ENCODE measurements at regions not wholly inside any gene's neighbourhood (a gene's known extent, or its start where the extent isn't known, plus 50 kb on each side); places are given as distances from the start of the nearest gene placed in this dataset.

- no peak for TF ChIP-seq CTCF (IDR thresholded peaks at IDR 0.05; ENCODE audit: low read length, missing control alignments)
- no peak for DNase-seq (ENCODE audit: low read depth)
Observed at GRCh38 chr17:79164913-79165695, 90.5 kb downstream of the ENGASE start.

GRCh38 chr17:79164408-79164807, 89.8 kb downstream of the ENGASE start:
- H3K4me3 ChIP-seq (replicated peaks; ENCODE audit: low read depth, low read length) = no peak overlapping the region
- no peak for DNase-seq (ENCODE audit: low read depth)
- no peak for TF ChIP-seq CTCF (IDR thresholded peaks at IDR 0.05; ENCODE audit: low read length, missing control alignments)

More at GRCh38 chr17:79164913-79165695, 90.5 kb downstream of the ENGASE start:
- no peak overlapping the region for H3K4me3 ChIP-seq (replicated peaks; ENCODE audit: low read depth, low read length)

- no peak for DNase-seq (ENCODE audit: low read depth)
- no peak overlapping the region for H3K4me3 ChIP-seq (replicated peaks; ENCODE audit: low read depth, low read length)
- TF ChIP-seq CTCF (IDR thresholded peaks at IDR 0.05; ENCODE audit: low read length, missing control alignments) = no peak
Observed at GRCh38 chr17:79163071-79163470, 88.4 kb downstream of the ENGASE start.

GRCh38 chr17:79162012-79162963, 87.7 kb downstream of the ENGASE start:
- DNase-seq (ENCODE audit: low read depth) = no peak
- no peak for TF ChIP-seq CTCF (IDR thresholded peaks at IDR 0.05; ENCODE audit: low read length, missing control alignments)
- no peak overlapping the region for H3K4me3 ChIP-seq (replicated peaks; ENCODE audit: low read depth, low read length)

GRCh38 chr17:79160980-79161636, 86.5 kb downstream of the ENGASE start:
- peak; percentile 36 for DNase-seq (ENCODE audit: low read depth)
- no peak overlapping the region for H3K4me3 ChIP-seq (replicated peaks; ENCODE audit: low read depth, low read length)
- no peak for TF ChIP-seq CTCF (IDR thresholded peaks at IDR 0.05; ENCODE audit: low read length, missing control alignments)

GRCh38 chr17:79159926-79160325, 85.3 kb downstream of the ENGASE start:
- DNase-seq (ENCODE audit: low read depth) = no peak
- H3K4me3 ChIP-seq (replicated peaks; ENCODE audit: low read depth, low read length) = no peak overlapping the region
- no peak for TF ChIP-seq CTCF (IDR thresholded peaks at IDR 0.05; ENCODE audit: low read length, missing control alignments)

Measured in fibroblast of pulmonary artery (primary cell).